Neural cell (in vitro differentiated cells): ENCODE measurements at regions not wholly inside any gene's neighbourhood (a gene's known extent, or its start where the extent isn't known, plus 50 kb on each side); places are given as distances from the start of the nearest gene placed in this dataset.

ENCODE experiments used
- H2AFZ ChIP-seq: fragments of 200-600, 300-800 bp; sonication (generic), shearing (Covaris generic); 2 replicates; pipeline ENCODE4 v1.6.0; 2014; ENCODE audit warnings: low read depth, mild to moderate bottlenecking, antibody characterized with exemption, low read length, moderate library complexity
- H3F3A ChIP-seq: fragments of 200-600 bp; shearing (Covaris generic); 2 replicates; pipeline ENCODE4 v1.6.1; 2016; ENCODE audit warnings: mild to moderate bottlenecking, moderate library complexity, mixed read lengths, antibody characterized with exemption, low read length; ENCODE audit not compliant: insufficient read depth, poor library complexity, severe bottlenecking
- H3K27ac ChIP-seq: fragments of 200-600, 300-800 bp; sonication (generic), shearing (Covaris generic); 2 replicates; pipeline ENCODE4 v1.5.1; 2014; ENCODE audit warnings: mild to moderate bottlenecking, low read length, moderate library complexity
- H3K27me3 ChIP-seq: fragments of 300-800, 200-600 bp; sonication (generic), shearing (Covaris generic); 2 replicates; pipeline ENCODE4 v1.6.0; 2014; ENCODE audit warnings: mild to moderate bottlenecking, low read depth, low read length, moderate library complexity; ENCODE audit not compliant: insufficient read depth
- H3K36me3 ChIP-seq: fragments of 300-800, 200-600 bp; sonication (generic), shearing (Covaris generic); 2 replicates; pipeline ENCODE4 v1.5.1; 2014; ENCODE audit warnings: mild to moderate bottlenecking, antibody characterized with exemption, low read length, moderate library complexity; ENCODE audit not compliant: insufficient read depth
- H3K4me2 ChIP-seq: fragments of 300-800, 200-600 bp; sonication (generic), shearing (Covaris generic); 2 replicates; pipeline ENCODE4 v1.6.0; 2014; ENCODE audit warnings: mild to moderate bottlenecking, low read length
- H3K4me3 ChIP-seq: fragments of 300-800, 200-600 bp; sonication (generic), shearing (Covaris generic); 2 replicates; pipeline ENCODE4 v1.5.1; 2014; ENCODE audit warnings: mild to moderate bottlenecking, low read length, moderate library complexity
- H3K79me2 ChIP-seq: fragments of 200-600 bp; shearing (Covaris generic); replicated peaks from 2 replicates; pipeline ENCODE4 v1.6.0; 2014; ENCODE audit warnings: mild to moderate bottlenecking, low read length, moderate library complexity; ENCODE audit not compliant: insufficient read depth
- H3K9ac ChIP-seq: fragments of 300-800, 200-600 bp; sonication (generic), shearing (Covaris generic); 2 replicates; pipeline ENCODE4 v1.6.1; 2016; ENCODE audit warnings: mild to moderate bottlenecking, low read length, mixed read lengths
- H3K9me2 ChIP-seq: fragments of 200-600 bp; shearing (Covaris generic); 2 replicates; pipeline ENCODE4 v1.6.1; 2016; ENCODE audit warnings: mild to moderate bottlenecking, low read length, mixed read lengths; ENCODE audit not compliant: insufficient read depth
- H3K9me3 ChIP-seq: fragments of 200-600, 300-800 bp; sonication (generic), shearing (Covaris generic); 2 replicates; pipeline ENCODE4 v1.6.1; 2016; ENCODE audit warnings: mild to moderate bottlenecking, mixed run types, low read length, moderate library complexity, mixed read lengths
- H4K20me1 ChIP-seq: fragments of 200-600 bp; shearing (Covaris generic); 2 replicates; pipeline ENCODE4 v1.6.1; 2016; ENCODE audit warnings: mild to moderate bottlenecking, mixed run types; ENCODE audit not compliant: insufficient read depth
- CTCF ChIP-seq: fragments of 450-650 bp; IDR thresholded peaks from 2 replicates; pipeline ENCODE4 v1.5.1; 2014; ENCODE audit warnings: antibody characterized with exemption, mild to moderate bottlenecking, moderate library complexity; ENCODE audit not compliant: poor library complexity, severe bottlenecking
- EP300 ChIP-seq: fragments of 450-650 bp; conservative IDR thresholded peaks from 2 replicates; pipeline ENCODE4 v1.6.1; 2014; ENCODE audit warnings: antibody characterized with exemption, mild to moderate bottlenecking, moderate library complexity; ENCODE audit not compliant: poor library complexity, severe bottlenecking
- EZH2 ChIP-seq: fragments of 200-600, 300-800 bp; shearing (Covaris generic), sonication (generic); IDR thresholded peaks from 2 replicates; pipeline ENCODE4 v1.6.1; 2014; ENCODE audit warnings: antibody characterized with exemption, low read length, borderline replicate concordance, mild to moderate bottlenecking; ENCODE audit not compliant: insufficient read depth, poor library complexity, severe bottlenecking
- MXI1 ChIP-seq: fragments of 450-650 bp; conservative IDR thresholded peaks from 2 replicates; pipeline ENCODE4 v1.6.1; 2014; ENCODE audit warnings: antibody characterized with exemption, mild to moderate bottlenecking; ENCODE audit not compliant: poor library complexity, severe bottlenecking
- POLR2AphosphoS5 ChIP-seq: IDR thresholded peaks from 2 replicates; pipeline ENCODE4 v1.6.1; 2012
- RAD21 ChIP-seq: fragments of 450-650 bp; conservative IDR thresholded peaks from 2 replicates; pipeline ENCODE4 v1.6.1; 2014; ENCODE audit warnings: antibody characterized with exemption, mild to moderate bottlenecking, moderate library complexity
- SMC3 ChIP-seq: fragments of 450-650 bp; conservative IDR thresholded peaks from 2 replicates; pipeline ENCODE4 v1.6.1; 2014; ENCODE audit warnings: antibody characterized with exemption, mild to moderate bottlenecking, moderate library complexity; ENCODE audit not compliant: poor library complexity
- TAF1 ChIP-seq: IDR thresholded peaks from 2 replicates; pipeline ENCODE4 v1.6.1; 2012; ENCODE audit warnings: low read depth
- TF ChIP-seq, protein P1 (sequence below): IDR thresholded peaks from 2 replicates; pipeline ENCODE4 v1.6.1; 2012; ENCODE audit warnings: borderline replicate concordance

DNA sequence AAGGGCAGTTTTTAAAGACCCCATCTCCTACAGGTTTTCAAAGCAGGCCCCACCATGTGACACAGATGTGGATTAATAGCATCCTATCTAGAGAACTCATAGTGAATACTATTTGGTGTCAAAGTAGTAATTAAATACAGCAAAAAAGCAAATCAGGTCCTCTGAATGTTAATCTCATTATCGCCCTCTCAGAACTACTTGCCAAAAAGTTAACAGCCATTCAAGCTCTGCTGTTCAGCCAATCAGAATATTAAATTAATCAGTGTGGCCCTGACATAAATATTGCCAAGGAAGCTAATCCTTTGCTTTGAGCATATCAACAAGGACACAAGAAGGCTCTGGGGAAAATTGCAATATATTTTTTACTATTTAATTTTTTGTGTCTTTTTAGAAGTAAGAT is 428.9 kb upstream of the SOX11 start:
- H3K9me3 ChIP-seq, result no peaks in the 10 kb centered on the region
- no peak overlapping the region for H2AFZ ChIP-seq
- H3K9ac ChIP-seq, result no peak overlapping the region
- H3K27ac ChIP-seq, result peak overlapping the region; percentile 66
- H3K4me3 ChIP-seq, result no peak overlapping the region
- H3F3A ChIP-seq, result peaks cover 8% of the 10 kb centered on the region
- TF ChIP-seq EZH2 (no peak), MXI1 (no peak), POLR2AphosphoS5 (no peak), SMC3 (no peak), TAF1 (no peak), RAD21 (no peak), CTCF (no peak), EP300 (no peak)
- TF ChIP-seq, protein P1, sequence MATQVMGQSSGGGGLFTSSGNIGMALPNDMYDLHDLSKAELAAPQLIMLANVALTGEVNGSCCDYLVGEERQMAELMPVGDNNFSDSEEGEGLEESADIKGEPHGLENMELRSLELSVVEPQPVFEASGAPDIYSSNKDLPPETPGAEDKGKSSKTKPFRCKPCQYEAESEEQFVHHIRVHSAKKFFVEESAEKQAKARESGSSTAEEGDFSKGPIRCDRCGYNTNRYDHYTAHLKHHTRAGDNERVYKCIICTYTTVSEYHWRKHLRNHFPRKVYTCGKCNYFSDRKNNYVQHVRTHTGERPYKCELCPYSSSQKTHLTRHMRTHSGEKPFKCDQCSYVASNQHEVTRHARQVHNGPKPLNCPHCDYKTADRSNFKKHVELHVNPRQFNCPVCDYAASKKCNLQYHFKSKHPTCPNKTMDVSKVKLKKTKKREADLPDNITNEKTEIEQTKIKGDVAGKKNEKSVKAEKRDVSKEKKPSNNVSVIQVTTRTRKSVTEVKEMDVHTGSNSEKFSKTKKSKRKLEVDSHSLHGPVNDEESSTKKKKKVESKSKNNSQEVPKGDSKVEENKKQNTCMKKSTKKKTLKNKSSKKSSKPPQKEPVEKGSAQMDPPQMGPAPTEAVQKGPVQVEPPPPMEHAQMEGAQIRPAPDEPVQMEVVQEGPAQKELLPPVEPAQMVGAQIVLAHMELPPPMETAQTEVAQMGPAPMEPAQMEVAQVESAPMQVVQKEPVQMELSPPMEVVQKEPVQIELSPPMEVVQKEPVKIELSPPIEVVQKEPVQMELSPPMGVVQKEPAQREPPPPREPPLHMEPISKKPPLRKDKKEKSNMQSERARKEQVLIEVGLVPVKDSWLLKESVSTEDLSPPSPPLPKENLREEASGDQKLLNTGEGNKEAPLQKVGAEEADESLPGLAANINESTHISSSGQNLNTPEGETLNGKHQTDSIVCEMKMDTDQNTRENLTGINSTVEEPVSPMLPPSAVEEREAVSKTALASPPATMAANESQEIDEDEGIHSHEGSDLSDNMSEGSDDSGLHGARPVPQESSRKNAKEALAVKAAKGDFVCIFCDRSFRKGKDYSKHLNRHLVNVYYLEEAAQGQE, result no peak
- no peaks in the 10 kb centered on the region for H3K27me3 ChIP-seq
- H3K9me2 ChIP-seq, result no peaks in the 10 kb centered on the region
- H4K20me1 ChIP-seq, result no peaks in the 10 kb centered on the region
- no peaks in the 10 kb centered on the region for H3K79me2 ChIP-seq
- H3K36me3 ChIP-seq, result no peaks in the 10 kb centered on the region
- no peak overlapping the region for H3K4me2 ChIP-seq

GRCh38 chr2:5264361-5264760 is 427.8 kb upstream of the SOX11 start:
- H3K4me3 ChIP-seq, result peak overlapping the region; percentile 40
- peak overlapping the region; percentile 6 for H3K9ac ChIP-seq
- no peaks in the 10 kb centered on the region for H3K79me2 ChIP-seq
- H4K20me1 ChIP-seq, result no peaks in the 10 kb centered on the region
- H3K4me2 ChIP-seq, result peak overlapping the region; percentile 31
- H3K27ac ChIP-seq, result peak overlapping the region; percentile 66
- H3K27me3 ChIP-seq, result no peaks in the 10 kb centered on the region
- no peaks in the 10 kb centered on the region for H3K9me2 ChIP-seq
- no peak overlapping the region for H2AFZ ChIP-seq
- H3F3A ChIP-seq, result peaks cover 8% of the 10 kb centered on the region
- H3K9me3 ChIP-seq, result no peaks in the 10 kb centered on the region
- TF ChIP-seq EZH2 (no peak), TAF1 (no peak), CTCF (no peak), EP300 (peak; percentile 55), POLR2AphosphoS5 (no peak), SMC3 (no peak)
- H3K36me3 ChIP-seq, result no peaks in the 10 kb centered on the region
